ENCODE measurements at regions not wholly inside any gene's neighbourhood (a gene's known extent, or its start where the extent isn't known, plus 50 kb on each side); places are given as distances from the start of the nearest gene placed in this dataset.
A peak's percentile ranks its signal among the peaks of the same experiment; 100 is the strongest.

GRCh38 chr2:20531633-20532262 lies 84.9 kb downstream of the RHOB start:
- H3K4me1 ChIP-seq (ENCODE audit: insufficient read depth, insufficient read length), result peaks cover 23% of the 10 kb centered on the region
- no peak for DNase-seq (ENCODE audit: low read depth, low spot score)
- no peaks in the 10 kb centered on the region for H3K27me3 ChIP-seq (ENCODE audit: insufficient read depth, insufficient read length)
- H3K9me3 ChIP-seq (ENCODE audit: insufficient read depth, low read length), result no peaks in the 10 kb centered on the region
- H3K36me3 ChIP-seq (ENCODE audit: insufficient read depth, insufficient read length, low read length), result no peaks in the 10 kb centered on the region
- H3K4me3 ChIP-seq (ENCODE audit: insufficient read length, low read depth), result no peak overlapping the region
- no peak overlapping the region for H3K9ac ChIP-seq (ENCODE audit: insufficient read length, low read depth)
- TF ChIP-seq ZNF274 (IDR thresholded peaks at IDR 0.05; ENCODE audit: low read depth, low read length) (no peak), YY1 (IDR thresholded peaks at IDR 0.05; ENCODE audit: insufficient read depth, insufficient read length) (no peak), SUZ12 (IDR thresholded peaks at IDR 0.05; ENCODE audit: extremely low read depth, insufficient read depth, insufficient read length) (no peak)

GRCh38 chr2:20532634-20533437 lies 86.0 kb downstream of the RHOB start:
- Histone ChIP-seq H3K9ac (ENCODE audit: insufficient read length, low read depth) (peak overlapping the region; percentile 42), H3K9me3 (ENCODE audit: insufficient read depth, low read length) (no peaks in the 10 kb centered on the region), H3K4me1 (ENCODE audit: insufficient read depth, insufficient read length) (peaks cover 23% of the 10 kb centered on the region), H3K4me3 (ENCODE audit: insufficient read length, low read depth) (no peak overlapping the region), H3K27me3 (ENCODE audit: insufficient read depth, insufficient read length) (no peaks in the 10 kb centered on the region), H3K36me3 (ENCODE audit: insufficient read depth, insufficient read length, low read length) (no peaks in the 10 kb centered on the region)
- no peak for TF ChIP-seq SUZ12 (IDR thresholded peaks at IDR 0.05; ENCODE audit: extremely low read depth, insufficient read depth, insufficient read length)
- no peak for TF ChIP-seq YY1 (IDR thresholded peaks at IDR 0.05; ENCODE audit: insufficient read depth, insufficient read length)
- no peak for TF ChIP-seq ZNF274 (IDR thresholded peaks at IDR 0.05; ENCODE audit: low read depth, low read length)
- peak; percentile 57 for DNase-seq (ENCODE audit: low read depth, low spot score)

- Histone ChIP-seq H3K36me3 (ENCODE audit: insufficient read depth, insufficient read length, low read length) (no peaks in the 10 kb centered on the region), H3K9ac (ENCODE audit: insufficient read length, low read depth) (peak overlapping the region; percentile 42), H3K9me3 (ENCODE audit: insufficient read depth, low read length) (no peaks in the 10 kb centered on the region), H3K27me3 (ENCODE audit: insufficient read depth, insufficient read length) (peaks cover 10% of the 10 kb centered on the region), H3K4me3 (ENCODE audit: insufficient read length, low read depth) (no peak overlapping the region), H3K4me1 (ENCODE audit: insufficient read depth, insufficient read length) (peaks cover 26% of the 10 kb centered on the region)
- no peak for TF ChIP-seq ZNF274 (IDR thresholded peaks at IDR 0.05; ENCODE audit: low read depth, low read length)
- no peak for TF ChIP-seq SUZ12 (IDR thresholded peaks at IDR 0.05; ENCODE audit: extremely low read depth, insufficient read depth, insufficient read length)
- no peak for TF ChIP-seq YY1 (IDR thresholded peaks at IDR 0.05; ENCODE audit: insufficient read depth, insufficient read length)
- DNase-seq (ENCODE audit: low read depth, low spot score), result no peak
Observed at GRCh38 chr2:20533993-20534622, 87.2 kb downstream of the RHOB start.

GRCh38 chr2:20534913-20535801 lies 88.3 kb downstream of the RHOB start:
- Histone ChIP-seq H3K27me3 (ENCODE audit: insufficient read depth, insufficient read length) (peaks cover 18% of the 10 kb centered on the region), H3K9me3 (ENCODE audit: insufficient read depth, low read length) (no peaks in the 10 kb centered on the region), H3K4me3 (ENCODE audit: insufficient read length, low read depth) (no peak overlapping the region), H3K4me1 (ENCODE audit: insufficient read depth, insufficient read length) (peaks cover 29% of the 10 kb centered on the region), H3K36me3 (ENCODE audit: insufficient read depth, insufficient read length, low read length) (no peaks in the 10 kb centered on the region), H3K9ac (ENCODE audit: insufficient read length, low read depth) (no peak overlapping the region)
- DNase-seq (ENCODE audit: low read depth, low spot score), result no peak
- TF ChIP-seq YY1 (IDR thresholded peaks at IDR 0.05; ENCODE audit: insufficient read depth, insufficient read length) (no peak), SUZ12 (IDR thresholded peaks at IDR 0.05; ENCODE audit: extremely low read depth, insufficient read depth, insufficient read length) (no peak), ZNF274 (IDR thresholded peaks at IDR 0.05; ENCODE audit: low read depth, low read length) (no peak)

GRCh38 chr2:20536619-20537422 lies 89.9 kb downstream of the RHOB start:
- peaks cover 25% of the 10 kb centered on the region for H3K27me3 ChIP-seq (ENCODE audit: insufficient read depth, insufficient read length)
- H3K4me3 ChIP-seq (ENCODE audit: insufficient read length, low read depth), result no peak overlapping the region
- TF ChIP-seq SUZ12 (IDR thresholded peaks at IDR 0.05; ENCODE audit: extremely low read depth, insufficient read depth, insufficient read length), result no peak
- no peak for TF ChIP-seq ZNF274 (IDR thresholded peaks at IDR 0.05; ENCODE audit: low read depth, low read length)
- TF ChIP-seq YY1 (IDR thresholded peaks at IDR 0.05; ENCODE audit: insufficient read depth, insufficient read length), result no peak
- no peak overlapping the region for H3K9ac ChIP-seq (ENCODE audit: insufficient read length, low read depth)
- no peaks in the 10 kb centered on the region for H3K36me3 ChIP-seq (ENCODE audit: insufficient read depth, insufficient read length, low read length)
- H3K9me3 ChIP-seq (ENCODE audit: insufficient read depth, low read length), result no peaks in the 10 kb centered on the region
- no peak for DNase-seq (ENCODE audit: low read depth, low spot score)
- peaks cover 26% of the 10 kb centered on the region for H3K4me1 ChIP-seq (ENCODE audit: insufficient read depth, insufficient read length)

All from NT2/D1 (cell line).